Mesodermal cell (in vitro differentiated cells): ENCODE measurements at regions not wholly inside any gene's neighbourhood (a gene's known extent, or its start where the extent isn't known, plus 50 kb on each side); places are given as distances from the start of the nearest gene placed in this dataset.
"Not testable (repeated sequence)": the region's sequence is repeated elsewhere in the genome, so short reads cannot be mapped to it uniquely, and the experiment has no call there.

Source experiments
- H3K27ac ChIP-seq: 2 replicates; pipeline ENCODE4 v1.7.0; 2013; ENCODE audit warnings: mild to moderate bottlenecking, low read depth, low read length, moderate library complexity; ENCODE audit not compliant: severe bottlenecking
- H3K36me3 ChIP-seq: 2 replicates; pipeline ENCODE4 v1.7.1; 2013; ENCODE audit warnings: mild to moderate bottlenecking, low read length, moderate library complexity; ENCODE audit not compliant: control insufficient read depth, insufficient read depth
- H3K4me1 ChIP-seq: one replicate; pipeline ENCODE4 v1.7.1; 2013; ENCODE audit warnings: mild to moderate bottlenecking, low read length; ENCODE audit not compliant: insufficient read depth, control insufficient read depth, poor library complexity, severe bottlenecking
- H3K4me3 ChIP-seq: 2 replicates; pipeline ENCODE4 v1.7.0; 2013; ENCODE audit warnings: low read length, control low read depth, mild to moderate bottlenecking; ENCODE audit not compliant: insufficient read depth, poor library complexity, severe bottlenecking; ENCODE audit errors: extremely low read depth
- H3K9me3 ChIP-seq: 2 replicates; pipeline ENCODE4 v1.7.1; 2013; ENCODE audit warnings: mild to moderate bottlenecking, low read length, moderate library complexity; ENCODE audit not compliant: control insufficient read depth
- WGBS, 2 experiments: methylation state at CpG; one replicate each; pipeline ENCODE4 v1.1.5; 2013; ENCODE audit warnings: missing lambda C conversion rate in 2 of 2; ENCODE audit not compliant: insufficient coverage in 2 of 2; 5-methylcytosine and 5-hydroxymethylcytosine counted together

DNA sequence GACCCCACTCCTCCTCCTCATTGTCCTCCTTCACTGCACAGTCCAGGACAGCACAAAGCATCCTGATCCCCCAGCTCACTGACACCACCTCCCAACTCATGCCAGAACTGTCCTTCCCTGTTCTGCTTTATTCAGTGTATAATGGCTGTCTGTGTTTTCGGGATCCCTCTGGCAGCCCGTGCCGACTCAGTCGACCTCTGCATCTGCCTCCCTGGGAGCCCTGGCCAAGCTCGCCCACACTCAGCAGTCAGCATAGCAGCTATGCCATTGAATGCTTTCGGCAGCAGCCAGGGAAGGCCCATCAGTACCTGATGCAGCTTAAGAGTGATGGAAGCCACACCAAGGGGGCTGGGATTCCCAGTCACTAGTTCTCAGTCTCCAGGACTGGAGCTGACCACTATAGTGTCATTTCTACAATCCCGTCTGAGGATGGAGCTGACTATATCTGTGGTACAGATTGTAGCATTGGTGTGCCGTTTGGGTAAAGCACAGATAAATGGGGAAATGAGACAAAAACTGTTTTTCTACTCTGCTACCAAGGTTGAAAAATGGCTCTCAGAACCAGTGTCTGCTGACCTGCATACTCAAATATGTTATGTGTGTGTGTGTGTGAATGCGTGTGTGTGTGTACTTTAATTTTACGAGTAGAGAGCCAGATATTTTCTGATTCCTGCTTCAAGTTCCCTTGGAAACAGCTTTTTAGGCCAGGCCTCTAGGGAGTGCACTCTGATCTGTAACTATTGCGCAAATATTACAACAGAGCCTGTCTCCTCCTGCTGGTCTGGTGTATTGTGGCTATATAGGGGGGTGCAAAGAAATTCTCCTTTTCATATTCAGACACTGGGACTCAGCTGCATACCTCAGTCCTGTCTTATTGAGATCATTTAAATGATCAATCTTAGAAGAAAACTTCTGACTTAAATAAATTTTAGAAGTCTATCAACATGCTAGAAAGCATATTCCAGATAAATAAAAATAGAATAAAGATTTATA is 78.8 kb upstream of the TOP3B start:
- Histone ChIP-seq H3K9me3 (no peaks in the 10 kb centered on the region), H3K27ac (no peak overlapping the region), H3K4me3 (no peak overlapping the region), H3K36me3 (no peaks in the 10 kb centered on the region), H3K4me1 (no peaks in the 10 kb centered on the region)
- 79 to 85% methylated on average over 6 to 7 of the region's 11 CpGs for WGBS, 2 experiments

- H3K4me1 ChIP-seq, result no peaks in the 10 kb centered on the region
- 52 to 60% methylated on average over 8 to 9 of the region's 11 CpGs for WGBS, 2 experiments
- H3K27ac ChIP-seq, result no peak overlapping the region
- no peaks in the 10 kb centered on the region for H3K9me3 ChIP-seq
- H3K4me3 ChIP-seq, result no peak overlapping the region
- H3K36me3 ChIP-seq, result no peaks in the 10 kb centered on the region
Observed at GRCh38 chr22:22060200-22061084, 77.9 kb upstream of the TOP3B start.

- no peak overlapping the region for H3K27ac ChIP-seq
- no peaks in the 10 kb centered on the region for H3K4me1 ChIP-seq
- no peak overlapping the region for H3K4me3 ChIP-seq
- no peaks in the 10 kb centered on the region for H3K36me3 ChIP-seq
- no peaks in the 10 kb centered on the region for H3K9me3 ChIP-seq
- 33 to 67% methylated on average over 1 to 2 of the region's 3 CpGs for WGBS, 2 experiments
Observed at GRCh38 chr22:22059291-22060002, 76.9 kb upstream of the TOP3B start.

DNA sequence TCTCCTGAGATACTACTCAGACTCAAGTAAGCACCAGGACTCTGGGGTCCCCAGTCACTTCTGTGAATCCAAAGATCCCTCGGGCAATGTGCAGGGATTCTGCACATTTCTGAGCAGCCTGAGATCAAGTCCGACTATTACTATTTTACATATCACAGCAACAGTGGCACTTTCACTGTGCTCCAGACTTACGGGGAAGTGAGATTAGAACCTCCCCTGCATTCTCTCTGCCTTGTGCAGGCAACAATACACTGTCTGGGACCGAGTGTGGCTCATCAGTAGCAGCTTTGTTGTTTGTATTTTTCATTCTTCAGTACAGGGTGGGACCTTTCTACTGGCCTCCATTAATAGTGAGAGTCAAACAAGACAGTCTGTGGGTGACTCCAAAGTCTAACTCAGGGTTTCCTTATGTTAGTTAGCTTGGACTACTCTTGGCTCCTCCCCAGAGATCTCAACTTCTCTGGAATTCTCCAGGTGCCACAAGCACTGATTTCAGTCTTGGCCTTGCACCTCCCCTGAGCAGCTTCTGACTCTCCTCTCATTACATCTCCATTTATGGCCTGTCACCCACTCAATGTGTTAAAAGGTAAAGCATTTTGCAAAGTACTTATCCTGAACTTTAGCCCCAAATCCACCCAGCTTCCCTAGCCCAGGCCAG is 76.2 kb upstream of the TOP3B start:
- no peaks in the 10 kb centered on the region for H3K9me3 ChIP-seq
- H3K27ac ChIP-seq, result no peak overlapping the region
- no peaks in the 10 kb centered on the region for H3K4me1 ChIP-seq
- WGBS, 2 experiments, result 90% methylated on average over 2 to 3 of the region's 4 CpGs
- no peak overlapping the region for H3K4me3 ChIP-seq
- H3K36me3 ChIP-seq, result no peaks in the 10 kb centered on the region

- 89 to 94% methylated on average over 3 of the region's 5 CpGs for WGBS, 2 experiments
- no peak overlapping the region for H3K4me3 ChIP-seq
- no peaks in the 10 kb centered on the region for H3K4me1 ChIP-seq
- H3K27ac ChIP-seq, result no peak overlapping the region
- no peaks in the 10 kb centered on the region for H3K9me3 ChIP-seq
- H3K36me3 ChIP-seq, result no peaks in the 10 kb centered on the region
Observed at GRCh38 chr22:22057617-22058378, 75.2 kb upstream of the TOP3B start.

- not testable (repeated sequence) for H3K36me3 ChIP-seq, H3K4me3 ChIP-seq, H3K27ac ChIP-seq, H3K9me3 ChIP-seq, H3K4me1 ChIP-seq
- 78 to 79% methylated on average over 11 of the region's 14 CpGs for WGBS, 2 experiments
Observed at GRCh38 chr22:22056809-22057594, 74.4 kb upstream of the TOP3B start.

GRCh38 chr22:22052548-22053139 is 70.1 kb upstream of the TOP3B start:
- H3K4me1 ChIP-seq, H3K9me3 ChIP-seq, H3K36me3 ChIP-seq, H3K4me3 ChIP-seq, H3K27ac ChIP-seq: not testable (repeated sequence)
- WGBS, 2 experiments, result no CpG with 5 or more reads among the region's 3 CpGs

GRCh38 chr22:22051032-22051431 is 68.4 kb upstream of the TOP3B start:
- H3K27ac ChIP-seq, H3K36me3 ChIP-seq, H3K9me3 ChIP-seq, H3K4me1 ChIP-seq, H3K4me3 ChIP-seq: not testable (repeated sequence)
- WGBS, 2 experiments, result 100% methylated on average over 1 of the region's 2 CpGs; no CpG with 5 or more reads in 1 of the 2 experiments

- Histone ChIP-seq H3K36me3 (no peaks in the 10 kb centered on the region), H3K27ac (no peak overlapping the region), H3K9me3 (no peaks in the 10 kb centered on the region), H3K4me3 (no peak overlapping the region), H3K4me1 (no peaks in the 10 kb centered on the region)
Observed at GRCh38 chr22:22050141-22050775, 67.7 kb upstream of the TOP3B start.
